ENCODE measurements at regions not wholly inside any gene's neighbourhood (a gene's known extent, or its start where the extent isn't known, plus 50 kb on each side); places are given as distances from the start of the nearest gene placed in this dataset.

DNA sequence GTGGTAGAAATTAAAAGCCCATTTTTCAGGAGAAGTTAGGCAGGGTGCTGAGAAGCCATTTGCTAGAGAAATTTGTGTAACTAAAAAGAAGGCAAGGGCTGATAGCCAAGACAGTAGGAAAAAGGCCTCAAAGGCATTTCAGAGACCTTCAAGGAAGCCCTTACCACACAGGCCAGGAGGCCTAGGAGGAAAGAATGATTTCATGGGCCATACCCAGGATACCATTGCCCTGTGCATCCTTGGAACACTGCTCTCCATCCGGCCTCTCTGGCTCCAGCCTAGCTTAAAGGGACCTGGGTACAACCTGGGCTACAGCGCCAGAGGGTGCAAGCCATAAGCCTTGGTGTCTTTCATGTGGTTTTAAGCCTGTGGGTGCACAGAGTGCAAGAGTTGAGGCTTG is 193.6 kb upstream of the GRM7 start:
- TF ChIP-seq, protein P1, sequence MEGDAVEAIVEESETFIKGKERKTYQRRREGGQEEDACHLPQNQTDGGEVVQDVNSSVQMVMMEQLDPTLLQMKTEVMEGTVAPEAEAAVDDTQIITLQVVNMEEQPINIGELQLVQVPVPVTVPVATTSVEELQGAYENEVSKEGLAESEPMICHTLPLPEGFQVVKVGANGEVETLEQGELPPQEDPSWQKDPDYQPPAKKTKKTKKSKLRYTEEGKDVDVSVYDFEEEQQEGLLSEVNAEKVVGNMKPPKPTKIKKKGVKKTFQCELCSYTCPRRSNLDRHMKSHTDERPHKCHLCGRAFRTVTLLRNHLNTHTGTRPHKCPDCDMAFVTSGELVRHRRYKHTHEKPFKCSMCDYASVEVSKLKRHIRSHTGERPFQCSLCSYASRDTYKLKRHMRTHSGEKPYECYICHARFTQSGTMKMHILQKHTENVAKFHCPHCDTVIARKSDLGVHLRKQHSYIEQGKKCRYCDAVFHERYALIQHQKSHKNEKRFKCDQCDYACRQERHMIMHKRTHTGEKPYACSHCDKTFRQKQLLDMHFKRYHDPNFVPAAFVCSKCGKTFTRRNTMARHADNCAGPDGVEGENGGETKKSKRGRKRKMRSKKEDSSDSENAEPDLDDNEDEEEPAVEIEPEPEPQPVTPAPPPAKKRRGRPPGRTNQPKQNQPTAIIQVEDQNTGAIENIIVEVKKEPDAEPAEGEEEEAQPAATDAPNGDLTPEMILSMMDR (IDR thresholded peaks at IDR 0.05; ENCODE audit: insufficient read depth, low read depth, low read length): no peak
- POLR2A ChIA-PET: no interaction called here
- H3K4me3 ChIP-seq (ENCODE audit: low read depth, low read length): no peak overlapping the region
- H3K27me3 ChIP-seq (ENCODE audit: control insufficient read depth, insufficient read depth, low read length): no peaks in the 10 kb centered on the region
- CTCF ChIA-PET: no interaction called here
- no peaks in the 10 kb centered on the region for H3K36me3 ChIP-seq (ENCODE audit: control insufficient read depth, insufficient read depth, low read length)
- no peak for DNase-seq (ENCODE audit: low read depth)

DNA sequence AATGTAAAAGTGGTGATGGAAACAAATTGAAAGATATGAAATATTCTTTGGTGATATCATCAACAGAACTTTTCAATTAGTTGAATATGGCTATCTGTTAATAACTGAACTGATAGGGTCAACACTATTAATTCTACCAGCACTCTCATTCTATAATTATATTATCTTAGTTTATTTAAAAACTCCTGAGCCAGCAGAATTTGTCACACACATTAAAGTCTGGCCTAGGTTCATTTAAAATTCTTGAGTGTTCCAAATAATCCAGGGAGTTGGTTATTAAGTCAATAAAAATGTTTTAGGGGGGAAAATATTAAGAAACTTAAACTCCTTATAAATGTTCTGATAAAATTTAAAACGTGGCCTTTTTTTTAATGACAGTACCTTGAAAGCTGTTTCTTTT is 189.6 kb upstream of the GRM7 start:
- ChIA-PET CTCF (no interaction called here), POLR2A (no interaction called here)
- TF ChIP-seq, protein P1 (IDR thresholded peaks at IDR 0.05; ENCODE audit: insufficient read depth, low read depth, low read length): no peak
- no peaks in the 10 kb centered on the region for H3K36me3 ChIP-seq (ENCODE audit: control insufficient read depth, insufficient read depth, low read length)
- H3K27me3 ChIP-seq (ENCODE audit: control insufficient read depth, insufficient read depth, low read length): no peaks in the 10 kb centered on the region
- no peak for DNase-seq (ENCODE audit: low read depth)
- H3K4me3 ChIP-seq (ENCODE audit: low read depth, low read length): no peak overlapping the region

DNA sequence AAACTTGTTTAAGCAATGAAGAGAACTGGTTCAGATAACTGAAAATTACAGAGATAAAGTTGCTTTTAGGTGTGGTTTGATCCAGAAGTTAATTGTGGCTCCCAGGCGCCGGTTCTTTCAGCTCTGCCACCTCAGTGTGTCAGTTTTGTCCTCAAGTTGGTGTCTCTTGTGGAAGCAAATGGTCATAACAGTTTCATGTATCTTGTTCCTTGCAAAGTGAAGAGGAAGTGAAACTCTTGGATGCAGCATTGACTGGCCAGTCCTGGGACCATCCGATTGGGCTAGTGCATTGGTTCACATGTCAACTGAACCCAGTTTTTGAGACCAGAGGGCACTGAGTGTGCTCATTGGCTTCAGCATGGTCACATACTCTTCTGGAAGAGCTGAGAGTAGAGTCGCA is 181.4 kb upstream of the GRM7 start:
- H3K36me3 ChIP-seq (ENCODE audit: control insufficient read depth, insufficient read depth, low read length): no peaks in the 10 kb centered on the region
- H3K4me3 ChIP-seq (ENCODE audit: low read depth, low read length): no peak overlapping the region
- no peak for DNase-seq (ENCODE audit: low read depth)
- ChIA-PET CTCF (no interaction called here), POLR2A (no interaction called here)
- TF ChIP-seq, protein P1 (IDR thresholded peaks at IDR 0.05; ENCODE audit: insufficient read depth, low read depth, low read length): no peak
- H3K27me3 ChIP-seq (ENCODE audit: control insufficient read depth, insufficient read depth, low read length): no peaks in the 10 kb centered on the region

GRCh38 chr3:6680119-6680806 is 180.7 kb upstream of the GRM7 start:
- ChIA-PET POLR2A (no interaction called here), CTCF (no interaction called here)
- Histone ChIP-seq H3K4me3 (ENCODE audit: low read depth, low read length) (no peak overlapping the region), H3K36me3 (ENCODE audit: control insufficient read depth, insufficient read depth, low read length) (no peaks in the 10 kb centered on the region), H3K27me3 (ENCODE audit: control insufficient read depth, insufficient read depth, low read length) (no peaks in the 10 kb centered on the region)
- TF ChIP-seq, protein P1 (IDR thresholded peaks at IDR 0.05; ENCODE audit: insufficient read depth, low read depth, low read length): no peak
- no peak for DNase-seq (ENCODE audit: low read depth)

DNA sequence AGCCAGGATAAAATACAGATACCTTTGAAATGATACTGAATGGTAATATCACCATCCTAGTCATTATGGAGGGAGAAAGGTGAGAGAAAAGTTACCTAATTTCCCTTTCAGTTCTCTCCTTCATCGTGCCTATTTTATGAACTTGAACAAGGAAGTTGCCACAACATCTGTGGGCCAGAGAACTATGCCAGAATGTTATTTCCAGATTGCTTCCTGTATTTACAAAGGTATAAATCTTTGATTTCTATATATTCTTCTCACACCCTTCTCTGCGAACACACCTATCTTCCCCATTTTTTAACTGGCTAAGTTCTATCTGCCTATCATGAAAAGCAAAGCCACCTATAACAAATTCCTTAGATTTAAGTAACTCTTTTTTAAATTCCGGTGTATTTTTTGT is 163.6 kb upstream of the GRM7 start:
- TF ChIP-seq, protein P1 (IDR thresholded peaks at IDR 0.05; ENCODE audit: insufficient read depth, low read depth, low read length): no peak
- Histone ChIP-seq H3K36me3 (ENCODE audit: control insufficient read depth, insufficient read depth, low read length) (no peaks in the 10 kb centered on the region), H3K4me3 (ENCODE audit: low read depth, low read length) (no peak overlapping the region), H3K27me3 (ENCODE audit: control insufficient read depth, insufficient read depth, low read length) (no peaks in the 10 kb centered on the region)
- no peak for DNase-seq (ENCODE audit: low read depth)
- ChIA-PET POLR2A (no interaction called here), CTCF (no interaction called here)

Data from BJ (cell line).